Stimulated activated CD4-positive, alpha-beta T cell treated with anti-CD3 and anti-CD28 coated beads, Interleukin-1b, Interleukin-23, amount 100 ng/mL, for 24 hours (primary cell): ENCODE measurements at regions not wholly inside any gene's neighbourhood (a gene's known extent, or its start where the extent isn't known, plus 50 kb on each side); places are given as distances from the start of the nearest gene placed in this dataset.

ENCODE experiments used
- DNase-seq, 4 experiments: peaks; one replicate each; pipeline ENCODE4 v3.0.0-alpha.2; 2020; ENCODE audit warnings: low read depth in 4 of 4, low spot score in 1 of 4

DNA sequence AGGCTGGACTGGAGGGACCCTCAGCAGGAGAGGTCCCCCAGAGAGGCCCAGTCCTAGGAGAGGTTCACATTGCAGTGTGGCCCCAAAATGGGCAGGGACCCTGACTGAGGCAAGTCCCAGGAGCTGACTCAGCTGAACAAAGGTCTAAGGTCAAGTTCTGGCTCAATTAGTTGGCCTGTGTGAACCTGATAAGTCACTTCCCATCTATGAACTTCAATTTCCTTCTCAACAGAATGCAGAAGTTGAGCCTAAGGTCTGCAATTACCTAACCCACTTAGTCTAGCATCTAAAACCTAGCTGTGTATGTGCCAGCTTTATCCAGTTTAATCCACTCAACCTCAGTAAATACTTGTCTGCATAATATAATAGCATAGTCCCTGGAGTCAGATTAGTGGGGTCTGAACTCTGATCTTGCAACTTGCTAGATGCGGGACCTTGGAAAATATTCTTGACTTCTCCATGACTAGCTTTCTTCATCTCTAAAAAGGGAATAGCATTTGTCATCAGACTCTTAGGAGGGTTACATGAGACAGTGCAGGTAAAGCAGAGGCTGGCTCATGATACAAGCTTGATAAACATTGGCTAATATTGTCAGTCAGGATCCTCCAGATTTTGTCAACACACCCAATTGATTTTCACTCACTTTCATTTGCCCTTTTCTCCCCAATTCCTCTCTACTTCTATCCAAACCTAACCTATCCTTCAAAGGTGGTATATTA lies 465.5 kb downstream of the INSC start:
- DNase-seq = no peak

- DNase-seq = no peak
These were observed 466.0 kb downstream of the INSC start for GRCh38 chr11:15580775-15581095.

GRCh38 chr11:15584158-15584557 lies 469.4 kb downstream of the INSC start:
- DNase-seq = no peak

DNA sequence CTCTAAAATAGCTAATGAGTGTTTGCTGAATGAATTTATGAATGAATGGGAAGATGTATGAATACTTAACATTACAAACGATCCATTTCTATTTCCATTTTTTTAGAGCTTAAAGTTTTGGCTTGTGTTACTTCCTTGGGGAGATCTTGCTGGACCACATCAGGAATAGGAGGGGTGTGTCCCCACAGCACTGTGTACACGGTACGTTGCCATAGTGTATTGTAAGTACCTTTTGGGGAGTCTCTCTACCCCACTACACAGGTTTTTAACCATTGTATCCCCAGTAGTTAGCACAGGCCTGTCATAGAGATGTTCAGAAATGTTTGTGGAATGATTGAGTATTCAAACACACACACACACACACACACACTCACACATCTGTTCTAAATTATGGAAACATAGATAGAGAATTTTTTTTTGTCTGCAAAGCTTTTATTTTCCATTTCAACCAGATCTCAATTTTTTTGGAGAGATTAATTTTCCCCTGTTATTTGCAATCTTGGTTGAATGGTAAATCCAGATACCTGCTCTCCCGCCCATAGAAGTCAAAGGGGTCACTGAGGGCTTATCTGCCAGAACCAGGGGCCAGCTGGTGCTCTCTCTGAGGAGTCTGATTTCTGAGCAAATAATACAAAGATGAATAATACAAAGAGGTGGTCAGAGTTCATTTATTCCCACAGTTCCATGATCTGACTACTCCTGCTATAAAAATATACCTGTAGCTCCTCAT lies 471.0 kb downstream of the INSC start:
- no peak for DNase-seq

DNA sequence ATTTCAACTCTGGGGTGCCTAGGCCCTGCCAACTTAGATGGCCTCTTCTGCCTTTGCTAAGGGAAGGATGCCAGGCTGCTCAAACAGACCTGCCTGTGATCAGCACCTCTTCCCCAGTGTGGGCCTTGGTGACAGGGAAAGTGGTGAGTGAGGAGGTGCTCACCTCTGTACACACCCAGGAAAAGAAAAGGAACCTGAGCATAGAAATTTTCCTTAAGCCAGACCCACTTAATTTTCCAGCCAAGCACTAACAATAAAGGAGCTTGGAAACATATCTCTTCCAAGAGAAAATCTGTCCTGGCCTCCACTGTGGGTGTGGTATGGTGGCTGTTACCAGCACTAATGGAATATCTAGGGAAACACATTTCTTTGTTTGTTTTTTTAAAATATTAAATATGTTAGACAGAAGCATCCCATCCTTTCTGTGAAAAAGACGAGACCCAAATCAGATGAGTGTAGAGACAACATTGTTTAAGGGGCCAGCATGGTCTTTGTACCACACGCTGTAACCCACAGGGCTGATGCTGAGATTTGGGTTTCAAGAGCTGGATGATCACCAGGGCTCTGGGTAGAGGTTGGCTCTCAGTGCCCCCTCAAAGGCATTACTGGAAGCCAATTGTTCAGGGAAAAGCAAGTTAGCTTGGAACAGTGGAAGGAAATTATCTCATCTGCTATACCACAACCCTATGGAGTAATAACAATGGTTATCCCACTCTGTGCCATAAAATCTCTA lies 472.2 kb downstream of the INSC start:
- no peak for DNase-seq

GRCh38 chr11:15589070-15589626 lies 474.4 kb downstream of the INSC start:
- no peak for DNase-seq

DNA sequence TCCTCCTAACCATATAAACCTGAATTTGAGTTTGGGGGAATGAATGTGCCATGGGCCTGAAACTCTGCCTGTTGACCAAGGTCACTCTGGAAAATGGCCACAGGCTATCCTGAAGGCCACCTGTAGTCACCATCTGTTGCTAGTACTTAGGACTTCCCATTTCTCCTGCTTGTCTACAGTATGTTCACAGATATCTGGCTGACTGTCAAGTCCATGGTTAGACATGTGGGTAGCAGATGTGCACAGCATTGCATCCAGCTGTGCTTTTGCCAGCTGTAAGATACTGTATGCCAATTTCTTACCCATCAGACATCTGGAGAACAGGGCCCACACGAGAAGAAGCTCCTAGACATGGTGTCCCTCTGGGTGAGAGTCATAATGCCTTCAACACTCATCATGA lies 475.4 kb downstream of the INSC start:
- no peak for DNase-seq

GRCh38 chr11:15591112-15591537 lies 476.4 kb downstream of the INSC start:
- DNase-seq = no peak

DNA sequence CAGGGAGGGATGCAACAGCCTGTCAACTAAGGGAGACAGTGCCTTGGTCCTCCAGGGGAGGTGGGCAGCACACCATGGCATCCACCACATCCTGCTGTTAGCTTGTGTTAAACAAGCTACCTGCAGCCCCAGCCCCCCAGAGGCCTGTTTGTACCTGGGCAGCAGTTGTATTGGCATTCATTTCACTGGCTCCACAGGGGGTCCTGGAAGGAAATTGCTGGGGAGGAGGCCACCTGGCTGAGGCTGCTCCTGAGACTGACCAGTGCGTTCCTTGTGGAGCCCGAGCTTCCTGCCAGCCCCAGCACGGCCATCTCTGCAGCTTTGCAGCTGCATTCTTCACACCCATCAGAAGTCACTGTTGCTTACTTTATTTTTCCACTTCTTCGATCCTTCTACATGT lies 479.9 kb downstream of the INSC start:
- no peak for DNase-seq

DNA sequence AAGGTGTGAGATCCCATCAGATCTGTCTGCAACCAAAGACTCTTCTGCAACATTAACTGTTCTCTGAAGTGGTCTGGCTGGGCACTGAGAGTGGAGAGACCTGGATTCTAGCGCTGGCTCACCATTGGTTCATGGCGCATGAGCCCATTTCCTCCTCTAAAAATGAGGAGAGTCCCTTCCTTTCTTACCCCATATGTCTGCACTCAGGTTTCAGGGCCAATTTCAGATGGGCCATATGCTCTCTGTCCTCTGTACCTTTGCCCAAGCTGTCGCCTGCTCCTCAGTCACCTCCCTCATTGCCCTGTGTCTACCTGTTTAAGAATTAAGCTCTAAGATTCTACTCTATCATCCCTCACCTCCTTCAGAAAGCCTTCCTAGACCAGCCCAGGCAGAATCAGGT lies 484.7 kb downstream of the INSC start:
- no peak for DNase-seq

DNA sequence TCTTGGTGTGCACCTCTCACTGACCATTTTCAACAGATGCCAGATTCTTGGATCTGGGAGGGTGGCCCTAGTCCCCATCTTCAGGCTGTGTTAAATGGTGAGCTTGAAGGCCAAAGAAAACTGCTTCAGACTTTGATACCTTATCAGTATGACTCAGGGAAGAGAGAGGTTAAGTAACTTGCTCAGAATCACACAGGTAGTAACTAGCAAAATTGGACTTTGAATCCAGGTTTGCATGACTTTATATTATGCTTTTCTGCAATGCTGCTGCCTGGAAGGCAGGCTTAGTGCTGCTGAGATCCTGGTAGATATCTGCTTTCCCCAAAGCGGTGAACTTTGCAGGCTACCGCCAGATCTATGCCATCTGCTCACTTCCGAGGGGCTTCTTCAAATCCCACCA lies 487.3 kb downstream of the INSC start:
- no peak for DNase-seq

- no peak for DNase-seq
These were observed 488.3 kb downstream of the INSC start for GRCh38 chr11:15602785-15603567.

GRCh38 chr11:15605094-15605493 lies 490.4 kb downstream of the INSC start:
- DNase-seq = no peak

DNA sequence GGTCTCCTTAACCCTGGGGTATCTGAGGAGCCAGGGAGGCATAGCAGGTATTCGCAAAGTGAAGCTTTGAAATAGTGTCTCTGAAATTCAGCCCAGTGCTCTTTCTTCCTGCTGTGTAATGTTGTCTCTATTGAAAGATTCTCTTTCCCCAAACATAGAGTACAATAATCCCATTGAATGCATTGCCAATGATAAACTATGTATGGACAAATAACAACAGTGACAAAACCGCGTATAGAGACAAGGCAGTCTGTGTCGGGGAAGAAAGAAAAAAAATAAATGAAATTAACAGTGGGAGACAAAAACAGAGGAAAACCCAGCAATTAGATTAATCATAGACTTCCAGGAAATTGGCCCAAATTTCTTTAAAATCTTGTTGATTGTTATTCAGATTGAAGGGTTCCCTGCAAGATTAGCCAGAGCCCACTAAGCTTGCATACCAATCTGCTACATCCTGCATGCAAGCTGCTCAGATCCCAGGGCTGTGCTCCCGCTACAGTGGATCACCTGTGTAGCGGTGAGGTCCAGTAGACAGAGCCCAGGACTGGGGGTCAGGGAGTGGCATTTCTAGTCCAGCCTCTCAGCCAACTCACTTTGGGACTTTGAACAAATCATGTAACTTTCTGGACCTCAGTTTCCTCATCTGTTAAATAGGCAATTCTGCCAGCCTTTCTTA lies 492.8 kb downstream of the INSC start:
- no peak for DNase-seq

- DNase-seq = no peak
These were observed 494.7 kb downstream of the INSC start for GRCh38 chr11:15609445-15609844.

DNA sequence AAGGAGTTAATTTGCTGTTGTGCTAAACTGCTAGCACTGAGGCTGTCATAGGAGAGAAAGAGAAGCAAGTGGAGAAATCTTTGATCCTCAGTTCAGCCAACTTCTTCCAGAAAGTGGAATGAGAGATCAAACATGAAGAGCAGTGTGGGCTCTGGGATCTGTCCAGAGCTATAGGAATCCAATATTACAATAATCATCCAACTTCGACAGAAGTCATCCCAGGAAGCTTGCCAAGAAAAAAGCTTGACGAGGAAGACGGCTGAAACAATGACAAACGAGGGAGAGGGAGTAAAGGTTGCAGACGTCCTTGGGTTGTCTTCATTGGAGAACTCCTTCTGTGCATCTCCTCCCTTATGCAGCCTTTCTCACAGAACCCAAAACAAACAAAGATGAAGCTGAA lies 496.2 kb downstream of the INSC start:
- DNase-seq = no peak

DNA sequence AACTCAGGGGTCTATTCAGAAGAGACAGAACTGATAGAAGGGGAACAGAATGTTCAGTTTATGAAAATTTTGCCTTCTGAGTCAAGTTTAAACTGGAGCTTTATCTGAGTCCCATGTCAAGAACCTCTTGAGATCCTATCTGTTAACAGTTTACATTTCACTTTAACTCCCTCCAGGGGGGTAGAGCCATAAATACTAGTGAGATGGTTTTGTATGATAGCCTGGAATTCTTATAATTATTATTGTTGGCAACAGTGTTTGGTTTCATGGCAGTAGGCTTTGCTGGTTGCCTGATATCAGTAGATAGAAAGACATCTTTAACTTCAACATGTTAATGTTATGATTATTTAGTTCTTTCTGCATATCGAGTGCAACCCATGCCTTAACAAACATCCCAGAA lies 498.5 kb downstream of the INSC start:
- DNase-seq = no peak

GRCh38 chr11:15613789-15614188 lies 499.1 kb downstream of the INSC start:
- DNase-seq = no peak

GRCh38 chr11:15615398-15616096 lies 500.8 kb downstream of the INSC start:
- DNase-seq = no peak
